ENCODE measurements at regions not wholly inside any gene's neighbourhood (a gene's known extent, or its start where the extent isn't known, plus 50 kb on each side); places are given as distances from the start of the nearest gene placed in this dataset.

GRCh38 chr4:175961604-175962003 is 104.0 kb upstream of the WDR17 start:
- TF ChIP-seq EP300 (IDR thresholded peaks at IDR 0.05; ENCODE audit: borderline replicate concordance in 1 of 2, low read depth in 1 of 2, low read length in 1 of 2) (no peak), CTCF (IDR thresholded peaks at IDR 0.05) (no peak), POLR2AphosphoS5 (IDR thresholded peaks at IDR 0.05; ENCODE audit: low read depth, low read length) (no peak), MXI1 (IDR thresholded peaks at IDR 0.05; ENCODE audit: low read depth, low read length) (no peak), MEF2A (IDR thresholded peaks at IDR 0.05; ENCODE audit: borderline replicate concordance, low read depth) (no peak), NFIC (IDR thresholded peaks at IDR 0.05; ENCODE audit: borderline replicate concordance) (no peak)

Measured in SK-N-SH (cell line).